ENCODE measurements at regions not wholly inside any gene's neighbourhood (a gene's known extent, or its start where the extent isn't known, plus 50 kb on each side); places are given as distances from the start of the nearest gene placed in this dataset.

GRCh38 chr1:204760350-204760749, 74.8 kb upstream of the LRRN2 start:
- TF ChIP-seq CTCF (IDR thresholded peaks at IDR 0.05) (no peak), POLR2A (IDR thresholded peaks at IDR 0.05) (no peak)
